ENCODE measurements at regions not wholly inside any gene's neighbourhood (a gene's known extent, or its start where the extent isn't known, plus 50 kb on each side); places are given as distances from the start of the nearest gene placed in this dataset.
"Not testable (repeated sequence)": the region's sequence is repeated elsewhere in the genome, so short reads cannot be mapped to it uniquely, and the experiment has no call there.

DNA sequence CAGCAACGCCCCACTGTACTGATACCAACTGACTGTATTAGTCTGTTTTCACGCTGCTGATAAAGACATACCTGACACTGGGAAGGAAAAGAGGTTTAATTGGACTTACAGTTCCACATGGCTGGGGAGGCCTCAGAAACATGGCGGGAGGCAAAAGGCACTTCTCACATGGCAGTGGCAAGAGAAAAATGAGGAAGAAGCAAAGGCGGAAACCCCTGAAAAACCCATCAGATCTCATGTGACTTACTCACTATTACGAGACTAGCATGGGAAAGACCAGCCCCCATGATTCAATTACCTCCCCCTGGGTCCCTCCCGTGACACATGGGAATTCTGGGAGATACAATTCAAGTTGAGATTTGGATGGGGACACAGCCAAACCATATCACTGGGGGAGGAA is 110.0 kb upstream of the LNX1 start:
- H3K4me1 ChIP-seq (ENCODE audit: insufficient read depth, low read length); H3K27ac ChIP-seq (ENCODE audit: low read depth, low read length); DNase-seq; H3K27ac Mint-ChIP-seq; H3K36me3 Mint-ChIP-seq; H3K36me3 ChIP-seq (ENCODE audit: insufficient read depth, low read length); H3K9me3 Mint-ChIP-seq; H3K9me3 ChIP-seq (ENCODE audit: low read length); POLR2A ChIA-PET; H3K4me3 Mint-ChIP-seq; CTCF ChIA-PET; H3K4me3 ChIP-seq (ENCODE audit: low read length); H3K27me3 ChIP-seq (ENCODE audit: insufficient read depth, low read length, poor library complexity, severe bottlenecking): not testable (repeated sequence)
- H3K4me1 Mint-ChIP-seq, result peaks cover 5 to 12% (median 6%) of the 10 kb centered on the region in 3 donors
- H3K27me3 Mint-ChIP-seq, result peaks cover 6 to 28% of the 10 kb centered on the region in 2 donors

DNA sequence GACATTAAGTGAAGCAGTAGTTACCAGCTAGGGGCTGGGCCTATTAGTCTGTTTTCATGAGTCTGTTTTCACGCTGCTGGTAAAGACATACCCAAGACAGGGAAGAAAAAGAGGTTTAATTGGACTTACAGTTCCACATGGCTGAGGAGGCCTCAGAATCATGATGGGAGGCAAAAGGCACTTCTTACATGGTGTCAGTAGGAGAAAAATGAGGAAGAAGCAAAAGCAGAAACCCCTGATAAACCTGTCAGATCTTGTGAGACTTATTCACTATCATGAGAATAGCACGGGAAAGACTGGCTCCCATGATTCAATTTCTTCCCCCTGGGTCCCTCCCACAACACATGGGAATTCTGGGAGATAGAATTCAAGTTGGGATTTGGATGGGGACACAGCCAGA is 108.0 kb upstream of the LNX1 start:
- H3K9me3 Mint-ChIP-seq; POLR2A ChIA-PET; H3K9me3 ChIP-seq (ENCODE audit: low read length); H3K4me3 Mint-ChIP-seq; H3K27me3 ChIP-seq (ENCODE audit: insufficient read depth, low read length, poor library complexity, severe bottlenecking); DNase-seq; H3K27ac ChIP-seq (ENCODE audit: low read depth, low read length); H3K36me3 ChIP-seq (ENCODE audit: insufficient read depth, low read length); H3K36me3 Mint-ChIP-seq; H3K4me1 ChIP-seq (ENCODE audit: insufficient read depth, low read length); CTCF ChIA-PET; H3K27ac Mint-ChIP-seq; H3K4me3 ChIP-seq (ENCODE audit: low read length): not testable (repeated sequence)
- H3K4me1 Mint-ChIP-seq, result peaks cover 5 to 12% (median 6%) of the 10 kb centered on the region in 3 donors
- peaks cover 4 to 25% of the 10 kb centered on the region in 2 donors for H3K27me3 Mint-ChIP-seq

DNA sequence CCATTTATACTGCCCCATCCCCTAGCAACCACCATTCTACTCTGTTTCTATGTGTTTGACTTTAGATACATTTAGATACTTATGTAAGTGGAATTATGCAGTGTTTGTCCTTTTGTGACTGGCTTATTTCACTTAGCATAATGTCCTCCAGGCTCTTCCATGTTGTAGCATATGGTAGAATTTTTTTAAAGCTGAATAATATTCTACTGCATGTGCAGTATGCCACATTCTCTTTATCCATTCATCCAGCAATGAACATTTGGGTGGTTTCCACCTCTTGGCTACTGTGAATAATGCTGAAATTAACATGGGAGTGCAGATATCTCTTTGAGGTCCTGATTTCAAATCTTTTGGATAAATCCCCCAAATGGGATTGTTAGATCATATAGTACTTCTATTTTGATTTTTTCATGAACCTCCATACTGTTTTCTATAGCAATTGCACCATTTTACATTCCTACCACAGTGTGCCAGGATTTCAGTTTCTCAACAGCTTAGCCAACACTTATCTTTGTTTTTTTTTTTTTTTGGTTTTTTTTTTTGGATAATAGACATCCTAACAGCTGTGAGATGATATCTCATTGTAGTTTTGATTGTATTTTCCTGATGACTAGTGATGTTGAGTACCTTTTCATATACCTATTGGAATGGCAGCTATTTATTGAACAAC is 105.9 kb upstream of the LNX1 start:
- Histone ChIP-seq H3K27me3 (ENCODE audit: insufficient read depth, low read length, poor library complexity, severe bottlenecking) (no peaks in the 10 kb centered on the region), H3K4me3 (ENCODE audit: low read length) (no peak overlapping the region), H3K9me3 (ENCODE audit: low read length) (no peaks in the 10 kb centered on the region), H3K36me3 (ENCODE audit: insufficient read depth, low read length) (no peaks in the 10 kb centered on the region), H3K4me1 (ENCODE audit: insufficient read depth, low read length) (no peaks in the 10 kb centered on the region), H3K27ac (ENCODE audit: low read depth, low read length) (no peak overlapping the region)
- Mint-ChIP-seq H3K4me1 (no peaks in the 10 kb centered on the region), H3K27ac (no peak overlapping the region), H3K9me3 (peaks cover 0 to 3% (median 0%) of the 10 kb centered on the region in 5 donors), H3K4me3 (no peak overlapping the region), H3K36me3 (peaks cover 0 to 3% (median 0%) of the 10 kb centered on the region in 3 donors), H3K27me3 (peaks cover 10 to 20% of the 10 kb centered on the region in 2 donors)
- CTCF ChIA-PET, result no interaction called here
- POLR2A ChIA-PET, result no interaction called here
- DNase-seq, result no peak

DNA sequence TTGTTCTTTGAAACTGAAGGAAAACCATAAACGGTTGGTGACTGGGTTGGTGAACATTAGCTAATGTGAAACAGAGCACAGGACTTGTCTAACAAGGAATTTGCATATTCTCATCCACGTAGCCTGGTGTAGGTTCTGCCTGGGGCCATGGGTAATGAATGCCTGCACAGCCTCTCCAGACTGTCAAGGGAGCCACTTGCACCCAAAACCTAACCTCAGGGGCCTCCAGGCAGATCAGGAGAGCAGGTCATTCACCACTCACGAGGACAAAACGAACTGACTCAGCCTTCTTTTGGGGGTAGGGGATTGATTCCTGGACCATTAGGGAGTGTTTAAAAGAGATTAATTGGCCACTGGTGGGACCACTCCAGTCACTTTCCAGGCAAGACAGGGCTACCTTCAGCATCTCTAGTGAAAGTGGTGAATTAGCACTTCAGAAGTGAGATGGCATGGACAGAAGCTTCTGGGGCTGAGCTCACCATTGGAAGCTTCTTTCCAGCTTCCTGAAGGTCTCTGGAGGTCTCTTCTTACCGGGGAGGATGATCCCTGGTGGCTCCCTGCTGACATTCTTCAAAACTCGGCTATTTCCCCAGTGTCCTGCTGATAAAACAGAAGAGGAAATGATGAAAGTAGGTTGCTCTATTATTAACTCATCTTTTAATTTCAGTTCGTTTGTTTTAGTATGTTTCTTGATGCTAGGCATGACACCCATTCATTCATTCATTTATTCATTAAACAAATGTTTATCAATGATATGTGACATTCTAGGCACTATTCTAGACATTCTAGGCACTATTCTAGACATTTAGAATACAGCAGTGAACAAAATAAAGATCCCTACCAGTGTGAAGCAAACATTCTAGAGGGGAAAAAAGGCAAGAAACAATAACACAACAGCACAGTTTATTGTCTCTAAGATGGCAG is 104.5 kb upstream of the LNX1 start:
- Histone ChIP-seq H3K36me3 (ENCODE audit: insufficient read depth, low read length) (no peaks in the 10 kb centered on the region), H3K4me3 (ENCODE audit: low read length) (no peak overlapping the region), H3K9me3 (ENCODE audit: low read length) (no peaks in the 10 kb centered on the region), H3K27ac (ENCODE audit: low read depth, low read length) (no peak overlapping the region), H3K27me3 (ENCODE audit: insufficient read depth, low read length, poor library complexity, severe bottlenecking) (no peaks in the 10 kb centered on the region), H3K4me1 (ENCODE audit: insufficient read depth, low read length) (no peaks in the 10 kb centered on the region)
- Mint-ChIP-seq H3K9me3 (peaks cover 0 to 3% (median 1%) of the 10 kb centered on the region in 5 donors), H3K27me3 (peaks cover 10 to 13% of the 10 kb centered on the region in 2 donors), H3K27ac (no peak overlapping the region), H3K4me1 (no peaks in the 10 kb centered on the region), H3K4me3 (peak overlapping the region in 1 of 7 donors; percentile 5), H3K36me3 (peaks cover 0 to 1% (median 0%) of the 10 kb centered on the region in 3 donors)
- ChIA-PET CTCF (no interaction called here), POLR2A (no interaction called here)
- DNase-seq, result no peak

DNA sequence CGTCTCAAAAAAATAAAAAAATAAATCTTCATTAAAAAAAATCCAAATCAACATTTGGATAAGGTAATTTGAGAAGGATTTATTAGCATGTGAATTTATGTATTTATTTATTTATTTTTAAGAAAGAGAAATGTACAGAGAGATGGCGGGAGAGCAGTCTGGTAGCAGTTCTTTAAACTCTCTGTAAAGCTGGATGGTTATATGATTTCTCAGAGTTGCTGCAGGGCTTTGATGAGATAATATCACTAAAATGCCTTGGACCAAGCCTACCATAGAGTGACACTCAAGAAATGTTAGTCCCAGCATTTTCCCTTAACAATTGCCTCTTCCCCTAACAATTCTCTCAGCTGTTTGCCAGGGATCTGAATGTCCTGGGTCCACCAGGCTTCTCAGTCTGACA is 103.4 kb upstream of the LNX1 start:
- POLR2A ChIA-PET, result no interaction called here
- no peak for DNase-seq
- Mint-ChIP-seq H3K27ac (no peak overlapping the region), H3K27me3 (peaks cover 13 to 21% of the 10 kb centered on the region in 2 donors), H3K4me1 (no peaks in the 10 kb centered on the region), H3K9me3 (peaks cover 0 to 7% (median 1%) of the 10 kb centered on the region in 5 donors), H3K36me3 (no peaks in the 10 kb centered on the region), H3K4me3 (no peak overlapping the region)
- H3K4me1 ChIP-seq (ENCODE audit: insufficient read depth, low read length), result no peaks in the 10 kb centered on the region
- H3K27ac ChIP-seq (ENCODE audit: low read depth, low read length), result no peak overlapping the region
- H3K36me3 ChIP-seq (ENCODE audit: insufficient read depth, low read length), result no peaks in the 10 kb centered on the region
- H3K9me3 ChIP-seq (ENCODE audit: low read length), result no peaks in the 10 kb centered on the region
- no peaks in the 10 kb centered on the region for H3K27me3 ChIP-seq (ENCODE audit: insufficient read depth, low read length, poor library complexity, severe bottlenecking)
- H3K4me3 ChIP-seq (ENCODE audit: low read length), result no peak overlapping the region
- CTCF ChIA-PET, result no interaction called here

DNA sequence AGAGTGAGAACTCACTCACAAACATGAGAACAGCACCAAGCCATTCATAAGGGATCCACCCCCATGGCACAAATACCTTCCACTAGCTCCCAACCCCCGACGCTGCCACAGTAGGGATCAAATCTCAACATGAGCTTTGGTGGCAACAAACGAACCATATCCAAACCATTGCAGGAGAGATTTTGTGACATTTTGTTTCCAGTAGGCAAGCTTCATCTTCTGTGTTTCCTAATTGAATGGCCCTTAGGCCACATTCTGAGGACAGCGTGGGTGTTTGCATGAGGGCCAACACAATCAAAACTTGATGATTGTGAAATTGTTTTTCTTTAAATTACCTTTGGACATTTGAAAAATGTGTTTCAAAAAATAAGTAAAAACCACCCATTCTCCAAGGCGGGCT is 102.6 kb upstream of the LNX1 start:
- CTCF ChIA-PET, result no interaction called here
- Mint-ChIP-seq H3K4me3 (no peak overlapping the region), H3K9me3 (peaks cover 0 to 7% (median 1%) of the 10 kb centered on the region in 5 donors), H3K36me3 (no peaks in the 10 kb centered on the region), H3K27me3 (peaks cover 13 to 15% of the 10 kb centered on the region in 2 donors), H3K4me1 (no peaks in the 10 kb centered on the region), H3K27ac (no peak overlapping the region)
- H3K36me3 ChIP-seq (ENCODE audit: insufficient read depth, low read length), result no peaks in the 10 kb centered on the region
- H3K4me3 ChIP-seq (ENCODE audit: low read length), result no peak overlapping the region
- DNase-seq, result no peak
- no peaks in the 10 kb centered on the region for H3K27me3 ChIP-seq (ENCODE audit: insufficient read depth, low read length, poor library complexity, severe bottlenecking)
- no peaks in the 10 kb centered on the region for H3K4me1 ChIP-seq (ENCODE audit: insufficient read depth, low read length)
- no peak overlapping the region for H3K27ac ChIP-seq (ENCODE audit: low read depth, low read length)
- POLR2A ChIA-PET, result no interaction called here
- H3K9me3 ChIP-seq (ENCODE audit: low read length), result no peaks in the 10 kb centered on the region

DNA sequence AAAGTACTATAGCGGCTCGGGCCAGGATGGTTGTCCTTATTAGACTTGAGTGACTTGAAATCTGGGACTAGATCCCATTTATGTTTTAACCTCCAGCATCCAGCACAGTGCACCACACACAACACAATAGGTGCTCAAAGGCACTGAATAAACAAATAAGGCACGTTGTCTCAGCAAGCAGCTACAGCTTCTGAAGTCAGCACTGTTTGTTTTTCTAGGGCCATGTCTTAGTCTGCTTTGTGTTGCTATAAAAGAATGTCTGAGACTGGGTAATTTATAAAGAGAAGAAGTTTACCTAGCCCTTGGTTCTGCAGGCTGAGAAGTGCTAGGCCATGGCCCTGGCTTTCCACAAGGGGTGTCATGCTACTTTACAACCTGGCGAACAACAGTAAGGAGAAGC is 102.1 kb upstream of the LNX1 start:
- Mint-ChIP-seq H3K27me3 (peaks cover 13 to 15% of the 10 kb centered on the region in 2 donors), H3K27ac (peak overlapping the region in 1 of 8 donors; percentile 60), H3K9me3 (peaks cover 0 to 7% (median 1%) of the 10 kb centered on the region in 5 donors), H3K4me1 (no peaks in the 10 kb centered on the region), H3K36me3 (no peaks in the 10 kb centered on the region), H3K4me3 (no peak overlapping the region)
- no peaks in the 10 kb centered on the region for H3K9me3 ChIP-seq (ENCODE audit: low read length)
- H3K4me1 ChIP-seq (ENCODE audit: insufficient read depth, low read length), result no peaks in the 10 kb centered on the region
- H3K27me3 ChIP-seq (ENCODE audit: insufficient read depth, low read length, poor library complexity, severe bottlenecking), result no peaks in the 10 kb centered on the region
- no peaks in the 10 kb centered on the region for H3K36me3 ChIP-seq (ENCODE audit: insufficient read depth, low read length)
- no peak overlapping the region for H3K27ac ChIP-seq (ENCODE audit: low read depth, low read length)
- ChIA-PET POLR2A (no interaction called here), CTCF (no interaction called here)
- DNase-seq, result no peak
- no peak overlapping the region for H3K4me3 ChIP-seq (ENCODE audit: low read length)

DNA sequence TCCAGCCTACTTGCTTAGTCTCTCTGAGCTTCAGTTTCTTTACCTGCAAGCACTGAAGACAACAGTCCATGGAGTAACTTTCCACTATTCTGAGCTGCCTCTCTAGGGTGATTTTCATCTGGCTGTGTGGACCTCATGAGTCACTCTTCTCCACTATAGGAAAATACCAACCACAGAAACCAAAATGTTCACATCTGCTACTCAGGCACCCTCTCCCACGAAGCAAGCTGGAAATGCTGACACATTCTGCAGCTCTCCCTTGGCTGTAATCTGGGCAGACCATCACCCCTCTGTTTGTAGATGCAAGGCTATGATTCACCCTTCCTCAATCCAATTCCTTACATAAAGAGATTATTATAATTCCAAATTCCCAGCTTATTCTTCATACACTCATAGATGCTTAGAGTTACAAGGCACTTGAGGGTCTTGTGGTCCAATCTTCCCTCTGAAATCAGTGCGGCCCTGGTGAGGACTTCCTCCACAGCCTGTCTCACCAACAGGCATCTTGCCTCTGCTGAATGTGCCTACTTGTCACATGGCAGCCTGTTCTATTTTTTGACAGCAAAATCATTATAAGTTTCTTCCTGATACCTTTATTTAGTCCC is 97.0 kb upstream of the LNX1 start:
- no peaks in the 10 kb centered on the region for H3K9me3 ChIP-seq (ENCODE audit: low read length)
- no peaks in the 10 kb centered on the region for H3K4me1 ChIP-seq (ENCODE audit: insufficient read depth, low read length)
- Mint-ChIP-seq H3K4me3 (no peak overlapping the region), H3K27me3 (peaks cover 13 to 20% of the 10 kb centered on the region in 2 donors), H3K27ac (no peak overlapping the region), H3K36me3 (no peaks in the 10 kb centered on the region), H3K9me3 (peaks cover 0 to 11% (median 0%) of the 10 kb centered on the region in 5 donors), H3K4me1 (no peaks in the 10 kb centered on the region)
- POLR2A ChIA-PET, result no interaction called here
- CTCF ChIA-PET, result no interaction called here
- H3K4me3 ChIP-seq (ENCODE audit: low read length), result no peak overlapping the region
- no peaks in the 10 kb centered on the region for H3K36me3 ChIP-seq (ENCODE audit: insufficient read depth, low read length)
- DNase-seq, result no peak
- H3K27me3 ChIP-seq (ENCODE audit: insufficient read depth, low read length, poor library complexity, severe bottlenecking), result no peaks in the 10 kb centered on the region
- no peak overlapping the region for H3K27ac ChIP-seq (ENCODE audit: low read depth, low read length)
